Neural cell (in vitro differentiated cells): ENCODE measurements at regions not wholly inside any gene's neighbourhood (a gene's known extent, or its start where the extent isn't known, plus 50 kb on each side); places are given as distances from the start of the nearest gene placed in this dataset.

Source experiments
- H2AFZ ChIP-seq: fragments of 200-600, 300-800 bp; sonication (generic), shearing (Covaris generic); 2 replicates; pipeline ENCODE4 v1.6.0; 2014; ENCODE audit warnings: low read depth, mild to moderate bottlenecking, antibody characterized with exemption, low read length, moderate library complexity
- H3F3A ChIP-seq: fragments of 200-600 bp; shearing (Covaris generic); 2 replicates; pipeline ENCODE4 v1.6.1; 2016; ENCODE audit warnings: mild to moderate bottlenecking, moderate library complexity, mixed read lengths, antibody characterized with exemption, low read length; ENCODE audit not compliant: insufficient read depth, poor library complexity, severe bottlenecking
- H3K27ac ChIP-seq: fragments of 200-600, 300-800 bp; sonication (generic), shearing (Covaris generic); 2 replicates; pipeline ENCODE4 v1.5.1; 2014; ENCODE audit warnings: mild to moderate bottlenecking, low read length, moderate library complexity
- H3K27me3 ChIP-seq: fragments of 300-800, 200-600 bp; sonication (generic), shearing (Covaris generic); 2 replicates; pipeline ENCODE4 v1.6.0; 2014; ENCODE audit warnings: mild to moderate bottlenecking, low read depth, low read length, moderate library complexity; ENCODE audit not compliant: insufficient read depth
- H3K36me3 ChIP-seq: fragments of 300-800, 200-600 bp; sonication (generic), shearing (Covaris generic); 2 replicates; pipeline ENCODE4 v1.5.1; 2014; ENCODE audit warnings: mild to moderate bottlenecking, antibody characterized with exemption, low read length, moderate library complexity; ENCODE audit not compliant: insufficient read depth
- H3K4me2 ChIP-seq: fragments of 300-800, 200-600 bp; sonication (generic), shearing (Covaris generic); 2 replicates; pipeline ENCODE4 v1.6.0; 2014; ENCODE audit warnings: mild to moderate bottlenecking, low read length
- H3K4me3 ChIP-seq: fragments of 300-800, 200-600 bp; sonication (generic), shearing (Covaris generic); 2 replicates; pipeline ENCODE4 v1.5.1; 2014; ENCODE audit warnings: mild to moderate bottlenecking, low read length, moderate library complexity
- H3K79me2 ChIP-seq: fragments of 200-600 bp; shearing (Covaris generic); replicated peaks from 2 replicates; pipeline ENCODE4 v1.6.0; 2014; ENCODE audit warnings: mild to moderate bottlenecking, low read length, moderate library complexity; ENCODE audit not compliant: insufficient read depth
- H3K9ac ChIP-seq: fragments of 300-800, 200-600 bp; sonication (generic), shearing (Covaris generic); 2 replicates; pipeline ENCODE4 v1.6.1; 2016; ENCODE audit warnings: mild to moderate bottlenecking, low read length, mixed read lengths
- H3K9me2 ChIP-seq: fragments of 200-600 bp; shearing (Covaris generic); 2 replicates; pipeline ENCODE4 v1.6.1; 2016; ENCODE audit warnings: mild to moderate bottlenecking, low read length, mixed read lengths; ENCODE audit not compliant: insufficient read depth
- H3K9me3 ChIP-seq: fragments of 200-600, 300-800 bp; sonication (generic), shearing (Covaris generic); 2 replicates; pipeline ENCODE4 v1.6.1; 2016; ENCODE audit warnings: mild to moderate bottlenecking, mixed run types, low read length, moderate library complexity, mixed read lengths
- H4K20me1 ChIP-seq: fragments of 200-600 bp; shearing (Covaris generic); 2 replicates; pipeline ENCODE4 v1.6.1; 2016; ENCODE audit warnings: mild to moderate bottlenecking, mixed run types; ENCODE audit not compliant: insufficient read depth
- CTCF ChIP-seq: fragments of 450-650 bp; IDR thresholded peaks from 2 replicates; pipeline ENCODE4 v1.5.1; 2014; ENCODE audit warnings: antibody characterized with exemption, mild to moderate bottlenecking, moderate library complexity; ENCODE audit not compliant: poor library complexity, severe bottlenecking
- EP300 ChIP-seq: fragments of 450-650 bp; conservative IDR thresholded peaks from 2 replicates; pipeline ENCODE4 v1.6.1; 2014; ENCODE audit warnings: antibody characterized with exemption, mild to moderate bottlenecking, moderate library complexity; ENCODE audit not compliant: poor library complexity, severe bottlenecking
- EZH2 ChIP-seq: fragments of 200-600, 300-800 bp; shearing (Covaris generic), sonication (generic); IDR thresholded peaks from 2 replicates; pipeline ENCODE4 v1.6.1; 2014; ENCODE audit warnings: antibody characterized with exemption, low read length, borderline replicate concordance, mild to moderate bottlenecking; ENCODE audit not compliant: insufficient read depth, poor library complexity, severe bottlenecking
- MXI1 ChIP-seq: fragments of 450-650 bp; conservative IDR thresholded peaks from 2 replicates; pipeline ENCODE4 v1.6.1; 2014; ENCODE audit warnings: antibody characterized with exemption, mild to moderate bottlenecking; ENCODE audit not compliant: poor library complexity, severe bottlenecking
- POLR2AphosphoS5 ChIP-seq: IDR thresholded peaks from 2 replicates; pipeline ENCODE4 v1.6.1; 2012
- RAD21 ChIP-seq: fragments of 450-650 bp; conservative IDR thresholded peaks from 2 replicates; pipeline ENCODE4 v1.6.1; 2014; ENCODE audit warnings: antibody characterized with exemption, mild to moderate bottlenecking, moderate library complexity
- SMC3 ChIP-seq: fragments of 450-650 bp; conservative IDR thresholded peaks from 2 replicates; pipeline ENCODE4 v1.6.1; 2014; ENCODE audit warnings: antibody characterized with exemption, mild to moderate bottlenecking, moderate library complexity; ENCODE audit not compliant: poor library complexity
- TAF1 ChIP-seq: IDR thresholded peaks from 2 replicates; pipeline ENCODE4 v1.6.1; 2012; ENCODE audit warnings: low read depth
- TF ChIP-seq, protein P1 (sequence below): IDR thresholded peaks from 2 replicates; pipeline ENCODE4 v1.6.1; 2012; ENCODE audit warnings: borderline replicate concordance

- Histone ChIP-seq H2AFZ (no peak overlapping the region), H3K27ac (no peak overlapping the region), H3K9me3 (no peaks in the 10 kb centered on the region), H3K4me3 (no peak overlapping the region), H3K79me2 (no peaks in the 10 kb centered on the region), H3F3A (no peaks in the 10 kb centered on the region), H4K20me1 (no peaks in the 10 kb centered on the region), H3K4me2 (no peak overlapping the region), H3K9me2 (no peaks in the 10 kb centered on the region), H3K9ac (no peak overlapping the region), H3K27me3 (no peaks in the 10 kb centered on the region), H3K36me3 (no peaks in the 10 kb centered on the region)
- TF ChIP-seq CTCF (no peak), TAF1 (no peak), EZH2 (no peak), SMC3 (no peak), EP300 (no peak), MXI1 (no peak), RAD21 (no peak), POLR2AphosphoS5 (no peak)
- TF ChIP-seq, protein P1, sequence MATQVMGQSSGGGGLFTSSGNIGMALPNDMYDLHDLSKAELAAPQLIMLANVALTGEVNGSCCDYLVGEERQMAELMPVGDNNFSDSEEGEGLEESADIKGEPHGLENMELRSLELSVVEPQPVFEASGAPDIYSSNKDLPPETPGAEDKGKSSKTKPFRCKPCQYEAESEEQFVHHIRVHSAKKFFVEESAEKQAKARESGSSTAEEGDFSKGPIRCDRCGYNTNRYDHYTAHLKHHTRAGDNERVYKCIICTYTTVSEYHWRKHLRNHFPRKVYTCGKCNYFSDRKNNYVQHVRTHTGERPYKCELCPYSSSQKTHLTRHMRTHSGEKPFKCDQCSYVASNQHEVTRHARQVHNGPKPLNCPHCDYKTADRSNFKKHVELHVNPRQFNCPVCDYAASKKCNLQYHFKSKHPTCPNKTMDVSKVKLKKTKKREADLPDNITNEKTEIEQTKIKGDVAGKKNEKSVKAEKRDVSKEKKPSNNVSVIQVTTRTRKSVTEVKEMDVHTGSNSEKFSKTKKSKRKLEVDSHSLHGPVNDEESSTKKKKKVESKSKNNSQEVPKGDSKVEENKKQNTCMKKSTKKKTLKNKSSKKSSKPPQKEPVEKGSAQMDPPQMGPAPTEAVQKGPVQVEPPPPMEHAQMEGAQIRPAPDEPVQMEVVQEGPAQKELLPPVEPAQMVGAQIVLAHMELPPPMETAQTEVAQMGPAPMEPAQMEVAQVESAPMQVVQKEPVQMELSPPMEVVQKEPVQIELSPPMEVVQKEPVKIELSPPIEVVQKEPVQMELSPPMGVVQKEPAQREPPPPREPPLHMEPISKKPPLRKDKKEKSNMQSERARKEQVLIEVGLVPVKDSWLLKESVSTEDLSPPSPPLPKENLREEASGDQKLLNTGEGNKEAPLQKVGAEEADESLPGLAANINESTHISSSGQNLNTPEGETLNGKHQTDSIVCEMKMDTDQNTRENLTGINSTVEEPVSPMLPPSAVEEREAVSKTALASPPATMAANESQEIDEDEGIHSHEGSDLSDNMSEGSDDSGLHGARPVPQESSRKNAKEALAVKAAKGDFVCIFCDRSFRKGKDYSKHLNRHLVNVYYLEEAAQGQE, result no peak
Observed at GRCh38 chr1:37148663-37149062, 114.3 kb upstream of the GRIK3 start.

GRCh38 chr1:37149296-37149695 is 115.0 kb upstream of the GRIK3 start:
- no peaks in the 10 kb centered on the region for H4K20me1 ChIP-seq
- H3K36me3 ChIP-seq, result no peaks in the 10 kb centered on the region
- H3K27ac ChIP-seq, result no peak overlapping the region
- no peaks in the 10 kb centered on the region for H3K9me3 ChIP-seq
- H3K4me3 ChIP-seq, result no peak overlapping the region
- no peak overlapping the region for H3K4me2 ChIP-seq
- H3F3A ChIP-seq, result no peaks in the 10 kb centered on the region
- H3K27me3 ChIP-seq, result no peaks in the 10 kb centered on the region
- no peaks in the 10 kb centered on the region for H3K9me2 ChIP-seq
- H3K79me2 ChIP-seq, result no peaks in the 10 kb centered on the region
- TF ChIP-seq EZH2 (no peak), CTCF (no peak), SMC3 (no peak), EP300 (no peak), TAF1 (no peak), RAD21 (no peak), MXI1 (no peak)
- TF ChIP-seq, protein P1, result no peak
- H3K9ac ChIP-seq, result no peak overlapping the region
- H2AFZ ChIP-seq, result no peak overlapping the region
